ENCODE measurements at regions not wholly inside any gene's neighbourhood (a gene's known extent, or its start where the extent isn't known, plus 50 kb on each side); places are given as distances from the start of the nearest gene placed in this dataset.

GRCh38 chr9:107174441-107174840 is 108.6 kb upstream of the RAD23B start:
- Histone ChIP-seq H3K9ac (ENCODE audit: low read depth in 1 of 2, low read length in 2 of 2) (no peak overlapping the region), H3K4me3 (ENCODE audit: low read length in 2 of 2) (no peak overlapping the region), H3K4me1 (ENCODE audit: control insufficient read depth in 2 of 2, insufficient read depth in 2 of 2, low read length in 2 of 2) (no peaks in the 10 kb centered on the region), H3K27ac (ENCODE audit: low read depth in 2 of 2, low read length in 2 of 2) (no peak overlapping the region), H3K27me3 (ENCODE audit: control insufficient read depth in 2 of 2, insufficient read depth in 2 of 2, low read length in 2 of 2) (no peaks in the 10 kb centered on the region), H3K36me3 (ENCODE audit: control insufficient read depth in 2 of 2, insufficient read depth in 2 of 2, low read length in 2 of 2) (no peaks in the 10 kb centered on the region), H3K9me3 (ENCODE audit: control insufficient read depth in 2 of 2, low read length in 2 of 2) (no peaks in the 10 kb centered on the region)

GRCh38 chr9:107175041-107175440 is 108.0 kb upstream of the RAD23B start:
- Histone ChIP-seq H3K4me3 (ENCODE audit: low read length in 2 of 2) (no peak overlapping the region), H3K36me3 (ENCODE audit: control insufficient read depth in 2 of 2, insufficient read depth in 2 of 2, low read length in 2 of 2) (no peaks in the 10 kb centered on the region), H3K9ac (ENCODE audit: low read depth in 1 of 2, low read length in 2 of 2) (no peak overlapping the region), H3K27me3 (ENCODE audit: control insufficient read depth in 2 of 2, insufficient read depth in 2 of 2, low read length in 2 of 2) (no peaks in the 10 kb centered on the region), H3K4me1 (ENCODE audit: control insufficient read depth in 2 of 2, insufficient read depth in 2 of 2, low read length in 2 of 2) (no peaks in the 10 kb centered on the region), H3K27ac (ENCODE audit: low read depth in 2 of 2, low read length in 2 of 2) (no peak overlapping the region), H3K9me3 (ENCODE audit: control insufficient read depth in 2 of 2, low read length in 2 of 2) (no peaks in the 10 kb centered on the region)

GRCh38 chr9:107175816-107176435 is 107.2 kb upstream of the RAD23B start:
- Histone ChIP-seq H3K27ac (ENCODE audit: low read depth in 2 of 2, low read length in 2 of 2) (no peak overlapping the region), H3K4me3 (ENCODE audit: low read length in 2 of 2) (no peak overlapping the region), H3K4me1 (ENCODE audit: control insufficient read depth in 2 of 2, insufficient read depth in 2 of 2, low read length in 2 of 2) (no peaks in the 10 kb centered on the region), H3K27me3 (ENCODE audit: control insufficient read depth in 2 of 2, insufficient read depth in 2 of 2, low read length in 2 of 2) (no peaks in the 10 kb centered on the region), H3K9ac (ENCODE audit: low read depth in 1 of 2, low read length in 2 of 2) (no peak overlapping the region), H3K9me3 (ENCODE audit: control insufficient read depth in 2 of 2, low read length in 2 of 2) (no peaks in the 10 kb centered on the region), H3K36me3 (ENCODE audit: control insufficient read depth in 2 of 2, insufficient read depth in 2 of 2, low read length in 2 of 2) (no peaks in the 10 kb centered on the region)

- H3K27me3 ChIP-seq (ENCODE audit: control insufficient read depth in 2 of 2, insufficient read depth in 2 of 2, low read length in 2 of 2) = no peaks in the 10 kb centered on the region
Observed at GRCh38 chr9:107176436-107177151, 106.5 kb upstream of the RAD23B start.

GRCh38 chr9:107177243-107177839 is 105.7 kb upstream of the RAD23B start:
- Histone ChIP-seq H3K27ac (ENCODE audit: low read depth in 2 of 2, low read length in 2 of 2) (no peak overlapping the region), H3K27me3 (ENCODE audit: control insufficient read depth in 2 of 2, insufficient read depth in 2 of 2, low read length in 2 of 2) (no peaks in the 10 kb centered on the region), H3K36me3 (ENCODE audit: control insufficient read depth in 2 of 2, insufficient read depth in 2 of 2, low read length in 2 of 2) (no peaks in the 10 kb centered on the region), H3K4me1 (ENCODE audit: control insufficient read depth in 2 of 2, insufficient read depth in 2 of 2, low read length in 2 of 2) (no peaks in the 10 kb centered on the region), H3K9ac (ENCODE audit: low read depth in 1 of 2, low read length in 2 of 2) (no peak overlapping the region), H3K4me3 (ENCODE audit: low read length in 2 of 2) (no peak overlapping the region), H3K9me3 (ENCODE audit: control insufficient read depth in 2 of 2, low read length in 2 of 2) (no peaks in the 10 kb centered on the region)

More at GRCh38 chr9:107176436-107177151, 106.5 kb upstream of the RAD23B start:
- Histone ChIP-seq H3K9ac (ENCODE audit: low read depth in 1 of 2, low read length in 2 of 2) (no peak overlapping the region), H3K9me3 (ENCODE audit: control insufficient read depth in 2 of 2, low read length in 2 of 2) (no peaks in the 10 kb centered on the region), H3K36me3 (ENCODE audit: control insufficient read depth in 2 of 2, insufficient read depth in 2 of 2, low read length in 2 of 2) (no peaks in the 10 kb centered on the region), H3K4me3 (ENCODE audit: low read length in 2 of 2) (no peak overlapping the region), H3K27ac (ENCODE audit: low read depth in 2 of 2, low read length in 2 of 2) (no peak overlapping the region), H3K4me1 (ENCODE audit: control insufficient read depth in 2 of 2, insufficient read depth in 2 of 2, low read length in 2 of 2) (no peaks in the 10 kb centered on the region)

- Histone ChIP-seq H3K36me3 (ENCODE audit: control insufficient read depth in 2 of 2, insufficient read depth in 2 of 2, low read length in 2 of 2) (no peaks in the 10 kb centered on the region), H3K9ac (ENCODE audit: low read depth in 1 of 2, low read length in 2 of 2) (no peak overlapping the region), H3K4me3 (ENCODE audit: low read length in 2 of 2) (no peak overlapping the region), H3K27me3 (ENCODE audit: control insufficient read depth in 2 of 2, insufficient read depth in 2 of 2, low read length in 2 of 2) (no peaks in the 10 kb centered on the region), H3K9me3 (ENCODE audit: control insufficient read depth in 2 of 2, low read length in 2 of 2) (no peaks in the 10 kb centered on the region), H3K4me1 (ENCODE audit: control insufficient read depth in 2 of 2, insufficient read depth in 2 of 2, low read length in 2 of 2) (no peaks in the 10 kb centered on the region), H3K27ac (ENCODE audit: low read depth in 2 of 2, low read length in 2 of 2) (no peak overlapping the region)
Observed at GRCh38 chr9:107177857-107178256, 105.2 kb upstream of the RAD23B start.

GRCh38 chr9:107178293-107178692 is 104.8 kb upstream of the RAD23B start:
- H3K9ac ChIP-seq (ENCODE audit: low read depth in 1 of 2, low read length in 2 of 2) = no peak overlapping the region
- H3K9me3 ChIP-seq (ENCODE audit: control insufficient read depth in 2 of 2, low read length in 2 of 2) = no peaks in the 10 kb centered on the region
- H3K4me1 ChIP-seq (ENCODE audit: control insufficient read depth in 2 of 2, insufficient read depth in 2 of 2, low read length in 2 of 2) = no peaks in the 10 kb centered on the region
- H3K4me3 ChIP-seq (ENCODE audit: low read length in 2 of 2) = no peak overlapping the region
- no peaks in the 10 kb centered on the region for H3K27me3 ChIP-seq (ENCODE audit: control insufficient read depth in 2 of 2, insufficient read depth in 2 of 2, low read length in 2 of 2)
- no peak overlapping the region for H3K27ac ChIP-seq (ENCODE audit: low read depth in 2 of 2, low read length in 2 of 2)
- H3K36me3 ChIP-seq (ENCODE audit: control insufficient read depth in 2 of 2, insufficient read depth in 2 of 2, low read length in 2 of 2) = no peaks in the 10 kb centered on the region

- no peak overlapping the region for H3K4me3 ChIP-seq (ENCODE audit: low read length in 2 of 2)
- no peak overlapping the region for H3K9ac ChIP-seq (ENCODE audit: low read depth in 1 of 2, low read length in 2 of 2)
- H3K9me3 ChIP-seq (ENCODE audit: control insufficient read depth in 2 of 2, low read length in 2 of 2) = no peaks in the 10 kb centered on the region
- H3K36me3 ChIP-seq (ENCODE audit: control insufficient read depth in 2 of 2, insufficient read depth in 2 of 2, low read length in 2 of 2) = no peaks in the 10 kb centered on the region
- no peaks in the 10 kb centered on the region for H3K4me1 ChIP-seq (ENCODE audit: control insufficient read depth in 2 of 2, insufficient read depth in 2 of 2, low read length in 2 of 2)
- H3K27me3 ChIP-seq (ENCODE audit: control insufficient read depth in 2 of 2, insufficient read depth in 2 of 2, low read length in 2 of 2) = no peaks in the 10 kb centered on the region
- no peak overlapping the region for H3K27ac ChIP-seq (ENCODE audit: low read depth in 2 of 2, low read length in 2 of 2)
Observed at GRCh38 chr9:107180206-107180605, 102.9 kb upstream of the RAD23B start.

- no peak overlapping the region for H3K9ac ChIP-seq (ENCODE audit: low read depth in 1 of 2, low read length in 2 of 2)
- no peaks in the 10 kb centered on the region for H3K27me3 ChIP-seq (ENCODE audit: control insufficient read depth in 2 of 2, insufficient read depth in 2 of 2, low read length in 2 of 2)
- no peak overlapping the region for H3K4me3 ChIP-seq (ENCODE audit: low read length in 2 of 2)
- H3K27ac ChIP-seq (ENCODE audit: low read depth in 2 of 2, low read length in 2 of 2) = no peak overlapping the region
- H3K4me1 ChIP-seq (ENCODE audit: control insufficient read depth in 2 of 2, insufficient read depth in 2 of 2, low read length in 2 of 2) = no peaks in the 10 kb centered on the region
- no peaks in the 10 kb centered on the region for H3K36me3 ChIP-seq (ENCODE audit: control insufficient read depth in 2 of 2, insufficient read depth in 2 of 2, low read length in 2 of 2)
- no peaks in the 10 kb centered on the region for H3K9me3 ChIP-seq (ENCODE audit: control insufficient read depth in 2 of 2, low read length in 2 of 2)
Observed at GRCh38 chr9:107183176-107183575, 99.9 kb upstream of the RAD23B start.

GRCh38 chr9:107188376-107188775 is 94.7 kb upstream of the RAD23B start:
- no peaks in the 10 kb centered on the region for H3K9me3 ChIP-seq (ENCODE audit: control insufficient read depth in 2 of 2, low read length in 2 of 2)

More at GRCh38 chr9:107188376-107188775, 94.7 kb upstream of the RAD23B start:
- no peaks in the 10 kb centered on the region for H3K36me3 ChIP-seq (ENCODE audit: control insufficient read depth in 2 of 2, insufficient read depth in 2 of 2, low read length in 2 of 2)
- H3K9ac ChIP-seq (ENCODE audit: low read depth in 1 of 2, low read length in 2 of 2) = no peak overlapping the region
- H3K27ac ChIP-seq (ENCODE audit: low read depth in 2 of 2, low read length in 2 of 2) = no peak overlapping the region
- no peaks in the 10 kb centered on the region for H3K4me1 ChIP-seq (ENCODE audit: control insufficient read depth in 2 of 2, insufficient read depth in 2 of 2, low read length in 2 of 2)
- H3K27me3 ChIP-seq (ENCODE audit: control insufficient read depth in 2 of 2, insufficient read depth in 2 of 2, low read length in 2 of 2) = no peaks in the 10 kb centered on the region
- H3K4me3 ChIP-seq (ENCODE audit: low read length in 2 of 2) = no peak overlapping the region
